Bronchial epithelial cell (primary cell): ENCODE measurements at regions not wholly inside any gene's neighbourhood (a gene's known extent, or its start where the extent isn't known, plus 50 kb on each side); places are given as distances from the start of the nearest gene placed in this dataset.
A peak's percentile ranks its signal among the peaks of the same experiment; 100 is the strongest.

Experiments
- DNase-seq: peaks from one replicate; pipeline ENCODE4 v3.0.0-alpha.2; 2010; ENCODE audit warnings: low read depth
- FAIRE-seq: peaks from 2 replicates; lab custom pipeline; 2011; peaks lifted over from hg19 to GRCh38; lab: Jason Lieb, UNC
- H3K27me3 ChIP-seq: 2 replicates; pipeline ENCODE4 v1.5.1; 2011; ENCODE audit warnings: low read length; ENCODE audit not compliant: control insufficient read depth, insufficient read depth
- H3K36me3 ChIP-seq: 2 replicates; pipeline ENCODE4 v1.5.1; 2011; ENCODE audit warnings: low read length; ENCODE audit not compliant: control insufficient read depth, insufficient read depth
- H3K4me3 ChIP-seq: 2 replicates; pipeline ENCODE4 v1.5.1; 2011; ENCODE audit warnings: mild to moderate bottlenecking, low read depth, low read length, control low read depth
- CTCF ChIP-seq: IDR thresholded peaks from 2 replicates; pipeline ENCODE4 v1.5.1; 2011; ENCODE audit warnings: mild to moderate bottlenecking, moderate library complexity, low read length, control low read depth, inconsistent platforms; ENCODE audit not compliant: insufficient read depth, severe bottlenecking

GRCh38 chr11:91396236-91397133 lies 828.1 kb upstream of the FAT3 start:
- DNase-seq = peak; percentile 86
- no peak for TF ChIP-seq CTCF
- no peak overlapping the region for H3K4me3 ChIP-seq
- FAIRE-seq = no peak
- H3K36me3 ChIP-seq = no peaks in the 10 kb centered on the region
- no peaks in the 10 kb centered on the region for H3K27me3 ChIP-seq

- no peak overlapping the region for H3K4me3 ChIP-seq
- TF ChIP-seq CTCF = no peak
- no peaks in the 10 kb centered on the region for H3K27me3 ChIP-seq
- DNase-seq = peak; percentile 43
- no peak for FAIRE-seq
- no peaks in the 10 kb centered on the region for H3K36me3 ChIP-seq
These were observed 829.7 kb upstream of the FAT3 start for GRCh38 chr11:91394727-91395414.

GRCh38 chr11:91394073-91394726 lies 830.4 kb upstream of the FAT3 start:
- FAIRE-seq = no peak
- TF ChIP-seq CTCF = no peak

GRCh38 chr11:91382946-91383345 lies 841.7 kb upstream of the FAT3 start:
- no peaks in the 10 kb centered on the region for H3K36me3 ChIP-seq
- no peak overlapping the region for H3K4me3 ChIP-seq
- DNase-seq (no peak), FAIRE-seq (no peak)
- no peak for TF ChIP-seq CTCF
- H3K27me3 ChIP-seq = no peaks in the 10 kb centered on the region

More at GRCh38 chr11:91394073-91394726, 830.4 kb upstream of the FAT3 start:
- Histone ChIP-seq H3K36me3 (no peaks in the 10 kb centered on the region), H3K4me3 (no peak overlapping the region), H3K27me3 (no peaks in the 10 kb centered on the region)
- DNase-seq = no peak

DNA sequence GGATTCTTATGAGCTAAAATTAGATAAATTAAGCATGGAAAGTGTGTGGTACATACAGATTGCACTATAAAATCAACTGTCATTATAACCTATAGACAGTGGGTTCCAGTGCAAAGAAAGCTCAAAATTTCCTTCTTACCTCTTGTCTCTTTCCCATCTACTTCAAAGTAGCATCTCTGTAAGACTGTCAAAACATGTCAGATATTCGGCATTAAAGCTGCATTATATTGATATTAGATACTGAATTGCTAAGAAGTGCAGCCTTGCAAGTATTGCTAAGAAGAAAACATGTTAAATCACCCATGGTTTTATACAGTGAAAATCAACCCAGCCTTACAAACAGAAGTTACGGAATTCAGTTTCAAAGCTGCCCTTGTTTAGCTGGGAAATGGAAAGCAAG lies 849.8 kb upstream of the FAT3 start:
- Histone ChIP-seq H3K27me3 (no peaks in the 10 kb centered on the region), H3K36me3 (no peaks in the 10 kb centered on the region), H3K4me3 (no peak overlapping the region)
- FAIRE-seq = no peak
- no peak for TF ChIP-seq CTCF
- no peak for DNase-seq
